ENCODE measurements at regions not wholly inside any gene's neighbourhood (a gene's known extent, or its start where the extent isn't known, plus 50 kb on each side); places are given as distances from the start of the nearest gene placed in this dataset.

DNA sequence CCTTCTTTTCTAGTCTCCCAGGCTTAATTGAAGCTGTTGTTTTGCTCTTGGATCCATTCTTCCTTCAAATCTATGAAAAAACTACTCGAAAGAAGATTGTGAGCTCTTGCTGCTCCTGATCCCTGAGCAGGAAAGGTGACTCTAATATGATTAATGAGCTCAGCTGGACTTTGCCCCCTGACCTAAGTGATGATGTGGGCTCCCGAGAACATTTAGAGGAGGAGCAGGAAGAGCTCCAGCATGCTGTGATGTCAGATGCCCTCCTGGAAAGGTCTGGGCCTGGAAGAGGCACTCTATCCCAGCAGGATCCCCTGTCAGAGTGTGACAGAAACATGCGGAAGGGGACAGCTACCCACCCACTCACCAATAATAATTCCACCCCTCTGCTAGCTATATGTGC is 117.9 kb upstream of the PELI1 start:
- peaks cover 30% of the 10 kb centered on the region for H3K4me1 ChIP-seq
- TF ChIP-seq, protein P1, sequence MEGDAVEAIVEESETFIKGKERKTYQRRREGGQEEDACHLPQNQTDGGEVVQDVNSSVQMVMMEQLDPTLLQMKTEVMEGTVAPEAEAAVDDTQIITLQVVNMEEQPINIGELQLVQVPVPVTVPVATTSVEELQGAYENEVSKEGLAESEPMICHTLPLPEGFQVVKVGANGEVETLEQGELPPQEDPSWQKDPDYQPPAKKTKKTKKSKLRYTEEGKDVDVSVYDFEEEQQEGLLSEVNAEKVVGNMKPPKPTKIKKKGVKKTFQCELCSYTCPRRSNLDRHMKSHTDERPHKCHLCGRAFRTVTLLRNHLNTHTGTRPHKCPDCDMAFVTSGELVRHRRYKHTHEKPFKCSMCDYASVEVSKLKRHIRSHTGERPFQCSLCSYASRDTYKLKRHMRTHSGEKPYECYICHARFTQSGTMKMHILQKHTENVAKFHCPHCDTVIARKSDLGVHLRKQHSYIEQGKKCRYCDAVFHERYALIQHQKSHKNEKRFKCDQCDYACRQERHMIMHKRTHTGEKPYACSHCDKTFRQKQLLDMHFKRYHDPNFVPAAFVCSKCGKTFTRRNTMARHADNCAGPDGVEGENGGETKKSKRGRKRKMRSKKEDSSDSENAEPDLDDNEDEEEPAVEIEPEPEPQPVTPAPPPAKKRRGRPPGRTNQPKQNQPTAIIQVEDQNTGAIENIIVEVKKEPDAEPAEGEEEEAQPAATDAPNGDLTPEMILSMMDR (IDR thresholded peaks at IDR 0.05; ENCODE audit: insufficient read depth in 1 of 2, low read depth in 1 of 2, low read length in 1 of 2, severe bottlenecking in 1 of 2, unreplicated experiment in 1 of 2) = no peak
- ChIA-PET CTCF (no interaction called here), POLR2A (interaction anchor here (0.5 kb wide), 1 partner anchor 118 kb away, joined by 3 read pairs; no protein-coding TSS in a partner anchor)
- no peaks in the 10 kb centered on the region for H3K9me3 ChIP-seq
- Mint-ChIP-seq H3K9me3 (ENCODE audit: unreplicated experiment) (no peaks in the 10 kb centered on the region), H3K27ac (ENCODE audit: unreplicated experiment) (peak overlapping the region; percentile 74), H3K4me1 (ENCODE audit: low read depth, unreplicated experiment) (peaks cover 31% of the 10 kb centered on the region), H3K27me3 (ENCODE audit: insufficient read depth, unreplicated experiment) (no peaks in the 10 kb centered on the region), H3K36me3 (ENCODE audit: insufficient read depth, unreplicated experiment) (no peaks in the 10 kb centered on the region), H3K4me3 (ENCODE audit: unreplicated experiment) (peak overlapping the region; percentile 48)
- H3K27me3 ChIP-seq (replicated peaks; ENCODE audit: control insufficient read depth, insufficient read depth, low read length) = no peaks in the 10 kb centered on the region
- H3K36me3 ChIP-seq (ENCODE audit: control insufficient read depth, insufficient read depth, low read length) = no peaks in the 10 kb centered on the region
- H3K4me3 ChIP-seq (ENCODE audit: low read depth, low read length) = no peak overlapping the region
- no TSS peak for BruUV-seq (replicated peaks)
- DNase-seq = peak; percentile 63 to 80
- intact Hi-C loops (cut with micrococcal nuclease; ENCODE audit: unreplicated experiment) = no loop called here

DNA sequence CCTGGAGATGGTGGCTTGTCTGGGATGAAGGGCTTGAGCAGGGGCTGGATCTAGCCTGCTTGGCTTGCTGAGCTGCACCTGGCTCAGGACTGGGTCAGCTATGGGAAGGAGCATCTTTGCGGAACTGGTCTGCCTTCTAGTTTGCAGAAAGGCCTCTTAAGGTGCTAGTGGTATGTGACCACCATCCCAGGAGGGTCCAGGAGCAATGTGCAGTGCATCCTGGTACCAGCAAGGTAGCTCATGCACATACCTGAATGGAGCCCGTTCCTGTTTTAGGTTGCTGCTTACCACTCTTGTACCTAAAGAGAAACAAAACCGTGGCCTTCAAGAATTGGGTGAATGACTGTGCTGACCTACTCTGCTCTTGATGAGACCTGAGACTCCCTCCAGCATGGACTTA is 118.6 kb upstream of the PELI1 start:
- TF ChIP-seq, protein P1 (IDR thresholded peaks at IDR 0.05; ENCODE audit: insufficient read depth in 1 of 2, low read depth in 1 of 2, low read length in 1 of 2, severe bottlenecking in 1 of 2, unreplicated experiment in 1 of 2) = no peak
- no peak overlapping the region for H3K4me3 ChIP-seq (ENCODE audit: low read depth, low read length)
- no peaks in the 10 kb centered on the region for H3K9me3 Mint-ChIP-seq (ENCODE audit: unreplicated experiment)
- no peaks in the 10 kb centered on the region for H3K36me3 Mint-ChIP-seq (ENCODE audit: insufficient read depth, unreplicated experiment)
- BruUV-seq (replicated peaks) = no TSS peak
- CTCF ChIA-PET = no interaction called here
- DNase-seq = no peak
- peak overlapping the region; percentile 74 for H3K27ac Mint-ChIP-seq (ENCODE audit: unreplicated experiment)
- H3K4me3 Mint-ChIP-seq (ENCODE audit: unreplicated experiment) = no peak overlapping the region
- H3K9me3 ChIP-seq = no peaks in the 10 kb centered on the region
- H3K4me1 Mint-ChIP-seq (ENCODE audit: low read depth, unreplicated experiment) = peaks cover 35% of the 10 kb centered on the region
- no peaks in the 10 kb centered on the region for H3K27me3 Mint-ChIP-seq (ENCODE audit: insufficient read depth, unreplicated experiment)
- H3K36me3 ChIP-seq (ENCODE audit: control insufficient read depth, insufficient read depth, low read length) = no peaks in the 10 kb centered on the region
- intact Hi-C loops (cut with micrococcal nuclease; ENCODE audit: unreplicated experiment) = no loop called here
- H3K27me3 ChIP-seq (replicated peaks; ENCODE audit: control insufficient read depth, insufficient read depth, low read length) = no peaks in the 10 kb centered on the region
- peaks cover 30% of the 10 kb centered on the region for H3K4me1 ChIP-seq
- POLR2A ChIA-PET = interaction anchor here (0.6 kb wide), 1 partner anchor 391 kb away, joined by 3 read pairs; the partner anchor contains the start of gene SERTAD2

DNA sequence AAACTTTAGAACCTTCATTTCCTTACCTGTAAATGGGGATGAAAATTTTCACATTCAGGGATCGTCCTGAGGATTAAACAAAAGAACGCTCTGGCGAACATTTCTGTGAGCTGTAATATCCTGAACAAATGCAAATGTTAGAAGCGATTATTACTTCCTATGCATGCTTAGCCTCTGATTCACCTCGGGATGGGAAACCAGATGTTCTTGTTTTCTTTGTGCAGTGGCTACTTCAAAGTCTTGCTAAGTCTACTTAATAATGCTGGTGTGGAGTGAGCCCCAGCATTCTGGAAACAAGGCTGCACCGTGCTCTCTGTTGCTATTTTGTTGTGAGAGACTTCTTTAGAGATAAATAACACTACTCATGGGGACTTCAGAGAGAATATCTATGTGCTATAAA is 119.1 kb upstream of the PELI1 start:
- no TSS peak for BruUV-seq (replicated peaks)
- H3K27me3 Mint-ChIP-seq (ENCODE audit: insufficient read depth, unreplicated experiment) = no peaks in the 10 kb centered on the region
- H3K36me3 Mint-ChIP-seq (ENCODE audit: insufficient read depth, unreplicated experiment) = no peaks in the 10 kb centered on the region
- POLR2A ChIA-PET = interaction anchor here (0.6 kb wide), 1 partner anchor 390 kb away, joined by 3 read pairs; the partner anchor contains the start of gene SERTAD2
- no peaks in the 10 kb centered on the region for H3K9me3 Mint-ChIP-seq (ENCODE audit: unreplicated experiment)
- TF ChIP-seq, protein P1 (IDR thresholded peaks at IDR 0.05; ENCODE audit: insufficient read depth in 1 of 2, low read depth in 1 of 2, low read length in 1 of 2, severe bottlenecking in 1 of 2, unreplicated experiment in 1 of 2) = no peak
- Histone ChIP-seq H3K9me3 (no peaks in the 10 kb centered on the region), H3K36me3 (ENCODE audit: control insufficient read depth, insufficient read depth, low read length) (no peaks in the 10 kb centered on the region), H3K4me3 (ENCODE audit: low read depth, low read length) (no peak overlapping the region), H3K4me1 (peaks cover 30% of the 10 kb centered on the region), H3K27me3 (replicated peaks; ENCODE audit: control insufficient read depth, insufficient read depth, low read length) (no peaks in the 10 kb centered on the region)
- peak; percentile 51 to 60 for DNase-seq
- CTCF ChIA-PET = no interaction called here
- H3K4me1 Mint-ChIP-seq (ENCODE audit: low read depth, unreplicated experiment) = peaks cover 37% of the 10 kb centered on the region
- intact Hi-C loops (cut with micrococcal nuclease; ENCODE audit: unreplicated experiment) = no loop called here
- H3K27ac Mint-ChIP-seq (ENCODE audit: unreplicated experiment) = peak overlapping the region; percentile 74
- peak overlapping the region; percentile 24 for H3K4me3 Mint-ChIP-seq (ENCODE audit: unreplicated experiment)

Data from Caco-2 (cell line).